ENCODE measurements at regions not wholly inside any gene's neighbourhood (a gene's known extent, or its start where the extent isn't known, plus 50 kb on each side); places are given as distances from the start of the nearest gene placed in this dataset.
A peak's percentile ranks its signal among the peaks of the same experiment; 100 is the strongest.

DNA sequence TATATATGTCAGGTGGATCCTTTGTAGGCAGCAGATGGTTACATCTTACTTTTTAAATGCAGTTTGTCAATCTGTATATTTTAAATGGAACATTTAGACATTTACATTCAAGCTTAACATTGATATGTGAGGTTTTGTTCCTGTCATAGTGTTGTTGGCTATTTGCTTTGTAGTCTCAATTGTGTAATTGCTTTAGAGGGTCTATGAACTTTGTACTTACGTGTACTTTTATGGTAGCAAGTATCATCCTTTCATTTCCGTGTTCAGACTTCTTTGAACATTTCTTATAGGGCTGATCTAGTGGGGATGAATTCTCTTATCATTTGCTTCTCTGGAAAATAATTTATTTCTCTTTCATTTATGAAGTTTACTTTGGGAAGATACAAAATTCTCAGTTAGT is 656.0 kb downstream of the OTOL1 start:
- H3K9me2 ChIP-seq (replicated peaks; ENCODE audit: low read depth, low read length): no peaks in the 10 kb centered on the region
- no peaks in the 10 kb centered on the region for H3K9me3 ChIP-seq (ENCODE audit: insufficient read depth, low read depth, low read length)
- TF ChIP-seq CTCF (conservative IDR thresholded peaks at IDR 0.05; ENCODE audit: low read length): no peak
- TF ChIP-seq EZH2phosphoT487 (IDR thresholded peaks at IDR 0.05; ENCODE audit: borderline replicate concordance): no peak
- no peaks in the 10 kb centered on the region for H3K36me3 ChIP-seq (ENCODE audit: insufficient read depth, low read length)
- H3K4me1 ChIP-seq (ENCODE audit: insufficient read depth, low read length, poor library complexity, severe bottlenecking): no peaks in the 10 kb centered on the region
- H3K9ac ChIP-seq (ENCODE audit: low read depth, low read length, poor library complexity, severe bottlenecking): no peak overlapping the region
- no peaks in the 10 kb centered on the region for H3F3A ChIP-seq (ENCODE audit: low read depth)
- H3K27me3 ChIP-seq (ENCODE audit: insufficient read depth, low read length, poor library complexity, severe bottlenecking): no peaks in the 10 kb centered on the region
- H3K4me2 ChIP-seq (ENCODE audit: low read depth, low read length, poor library complexity, severe bottlenecking): no peak overlapping the region
- H3K4me3 ChIP-seq (ENCODE audit: low read length, poor library complexity, severe bottlenecking): no peak overlapping the region
- no peaks in the 10 kb centered on the region for H3K79me2 ChIP-seq (ENCODE audit: insufficient read depth, low read length)
- H2AFZ ChIP-seq (ENCODE audit: low read length): no peak overlapping the region
- no peaks in the 10 kb centered on the region for H4K20me1 ChIP-seq (ENCODE audit: insufficient read depth, low read length, poor library complexity, severe bottlenecking)

GRCh38 chr3:162161595-162161994 is 665.0 kb downstream of the OTOL1 start:
- Histone ChIP-seq H2AFZ (ENCODE audit: low read length) (no peak overlapping the region), H3K79me2 (ENCODE audit: insufficient read depth, low read length) (no peaks in the 10 kb centered on the region), H3K4me1 (ENCODE audit: insufficient read depth, low read length, poor library complexity, severe bottlenecking) (peaks cover 10% of the 10 kb centered on the region), H3K4me3 (ENCODE audit: low read length, poor library complexity, severe bottlenecking) (no peak overlapping the region), H3K27me3 (ENCODE audit: insufficient read depth, low read length, poor library complexity, severe bottlenecking) (no peaks in the 10 kb centered on the region), H4K20me1 (ENCODE audit: insufficient read depth, low read length, poor library complexity, severe bottlenecking) (no peaks in the 10 kb centered on the region), H3K9me3 (ENCODE audit: insufficient read depth, low read depth, low read length) (no peaks in the 10 kb centered on the region), H3K9me2 (replicated peaks; ENCODE audit: low read depth, low read length) (no peaks in the 10 kb centered on the region), H3K36me3 (ENCODE audit: insufficient read depth, low read length) (no peaks in the 10 kb centered on the region), H3F3A (ENCODE audit: low read depth) (no peaks in the 10 kb centered on the region), H3K4me2 (ENCODE audit: low read depth, low read length, poor library complexity, severe bottlenecking) (no peak overlapping the region), H3K9ac (ENCODE audit: low read depth, low read length, poor library complexity, severe bottlenecking) (no peak overlapping the region)
- TF ChIP-seq EZH2phosphoT487 (IDR thresholded peaks at IDR 0.05; ENCODE audit: borderline replicate concordance) (no peak), CTCF (conservative IDR thresholded peaks at IDR 0.05; ENCODE audit: low read length) (no peak)

GRCh38 chr3:162165346-162165745 is 668.7 kb downstream of the OTOL1 start:
- Histone ChIP-seq H3K9me2 (replicated peaks; ENCODE audit: low read depth, low read length) (no peaks in the 10 kb centered on the region), H3K27me3 (ENCODE audit: insufficient read depth, low read length, poor library complexity, severe bottlenecking) (no peaks in the 10 kb centered on the region), H3K79me2 (ENCODE audit: insufficient read depth, low read length) (no peaks in the 10 kb centered on the region), H3K9ac (ENCODE audit: low read depth, low read length, poor library complexity, severe bottlenecking) (peak overlapping the region; percentile 43), H4K20me1 (ENCODE audit: insufficient read depth, low read length, poor library complexity, severe bottlenecking) (no peaks in the 10 kb centered on the region), H3K36me3 (ENCODE audit: insufficient read depth, low read length) (no peaks in the 10 kb centered on the region), H3K4me3 (ENCODE audit: low read length, poor library complexity, severe bottlenecking) (peak overlapping the region; percentile 56), H3F3A (ENCODE audit: low read depth) (no peaks in the 10 kb centered on the region), H3K4me1 (ENCODE audit: insufficient read depth, low read length, poor library complexity, severe bottlenecking) (peaks cover 10% of the 10 kb centered on the region), H3K9me3 (ENCODE audit: insufficient read depth, low read depth, low read length) (no peaks in the 10 kb centered on the region), H2AFZ (ENCODE audit: low read length) (peak overlapping the region; percentile 68), H3K4me2 (ENCODE audit: low read depth, low read length, poor library complexity, severe bottlenecking) (peak overlapping the region; percentile 76)
- TF ChIP-seq CTCF (conservative IDR thresholded peaks at IDR 0.05; ENCODE audit: low read length): no peak
- TF ChIP-seq EZH2phosphoT487 (IDR thresholded peaks at IDR 0.05; ENCODE audit: borderline replicate concordance): no peak

Measured in Loucy (cell line).